ENCODE measurements at regions not wholly inside any gene's neighbourhood (a gene's known extent, or its start where the extent isn't known, plus 50 kb on each side); places are given as distances from the start of the nearest gene placed in this dataset.

GRCh38 chr9:26574898-26575440, 317.6 kb downstream of the CAAP1 start:
- in situ Hi-C loops (cut with MboI; ENCODE audit: low pct_unique_long_range_greater_than_20kb, low sequenced_read_pairs, unreplicated experiment), result no loop called here
- TF ChIP-seq CTCF (IDR thresholded peaks at IDR 0.05; ENCODE audit: extremely low read depth, insufficient read depth, missing control alignments), result no peak
- no peak for DNase-seq (ENCODE audit: low spot score)

GRCh38 chr9:26574256-26574655, 318.3 kb downstream of the CAAP1 start:
- no peak for DNase-seq (ENCODE audit: low spot score)
- TF ChIP-seq CTCF (IDR thresholded peaks at IDR 0.05; ENCODE audit: extremely low read depth, insufficient read depth, missing control alignments), result no peak
- in situ Hi-C loops (cut with MboI; ENCODE audit: low pct_unique_long_range_greater_than_20kb, low sequenced_read_pairs, unreplicated experiment), result no loop called here

GRCh38 chr9:26567976-26568375, 324.6 kb downstream of the CAAP1 start:
- DNase-seq (ENCODE audit: low spot score), result no peak
- no peak for TF ChIP-seq CTCF (IDR thresholded peaks at IDR 0.05; ENCODE audit: extremely low read depth, insufficient read depth, missing control alignments)
- in situ Hi-C loops (cut with MboI; ENCODE audit: low pct_unique_long_range_greater_than_20kb, low sequenced_read_pairs, unreplicated experiment), result no loop called here

- no peak for DNase-seq (ENCODE audit: low spot score)
- no peak for TF ChIP-seq CTCF (IDR thresholded peaks at IDR 0.05; ENCODE audit: extremely low read depth, insufficient read depth, missing control alignments)
- in situ Hi-C loops (cut with MboI; ENCODE audit: low pct_unique_long_range_greater_than_20kb, low sequenced_read_pairs, unreplicated experiment), result no loop called here
These were observed 326.5 kb downstream of the CAAP1 start for GRCh38 chr9:26566141-26566540.

GRCh38 chr9:26565118-26565517, 327.5 kb downstream of the CAAP1 start:
- no peak for DNase-seq (ENCODE audit: low spot score)
- TF ChIP-seq CTCF (IDR thresholded peaks at IDR 0.05; ENCODE audit: extremely low read depth, insufficient read depth, missing control alignments), result no peak
- in situ Hi-C loops (cut with MboI; ENCODE audit: low pct_unique_long_range_greater_than_20kb, low sequenced_read_pairs, unreplicated experiment), result no loop called here

GRCh38 chr9:26562338-26562737, 330.3 kb downstream of the CAAP1 start:
- in situ Hi-C loops (cut with MboI; ENCODE audit: low pct_unique_long_range_greater_than_20kb, low sequenced_read_pairs, unreplicated experiment), result no loop called here
- no peak for TF ChIP-seq CTCF (IDR thresholded peaks at IDR 0.05; ENCODE audit: extremely low read depth, insufficient read depth, missing control alignments)
- no peak for DNase-seq (ENCODE audit: low spot score)

- no peak for TF ChIP-seq CTCF (IDR thresholded peaks at IDR 0.05; ENCODE audit: extremely low read depth, insufficient read depth, missing control alignments)
- no peak for DNase-seq (ENCODE audit: low spot score)
- in situ Hi-C loops (cut with MboI; ENCODE audit: low pct_unique_long_range_greater_than_20kb, low sequenced_read_pairs, unreplicated experiment), result no loop called here
These were observed 330.7 kb downstream of the CAAP1 start for GRCh38 chr9:26561928-26562327.

Measured in GM13977 (cell line).